LHCN-M2 (cell line): ENCODE measurements at regions not wholly inside any gene's neighbourhood (a gene's known extent, or its start where the extent isn't known, plus 50 kb on each side); places are given as distances from the start of the nearest gene placed in this dataset.
A peak's percentile ranks its signal among the peaks of the same experiment; 100 is the strongest.

Experiments
- DNase-seq: peaks from one replicate; pipeline ENCODE4 v3.0.0-alpha.2; 2012; ENCODE audit warnings: low read depth

DNA sequence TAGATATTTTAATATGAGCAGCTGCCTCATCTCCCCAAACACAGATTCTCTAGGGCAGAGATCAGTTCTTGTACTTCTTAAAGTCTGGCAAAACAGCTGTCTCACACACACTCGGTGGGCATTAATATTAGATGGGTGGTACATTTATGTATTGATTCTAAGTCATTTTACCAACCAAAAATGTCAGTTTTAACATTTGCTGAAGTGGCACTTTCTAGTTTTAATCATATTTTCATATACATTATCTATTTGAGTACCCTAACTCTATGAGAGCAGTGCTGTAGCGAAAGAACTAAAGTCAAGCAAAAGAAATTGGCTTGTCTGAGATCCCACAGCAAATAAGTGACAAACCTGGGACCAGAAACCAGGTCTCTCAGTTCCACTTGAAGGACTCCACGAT, 134.5 kb upstream of the SPRY1 start:
- DNase-seq: no peak

DNA sequence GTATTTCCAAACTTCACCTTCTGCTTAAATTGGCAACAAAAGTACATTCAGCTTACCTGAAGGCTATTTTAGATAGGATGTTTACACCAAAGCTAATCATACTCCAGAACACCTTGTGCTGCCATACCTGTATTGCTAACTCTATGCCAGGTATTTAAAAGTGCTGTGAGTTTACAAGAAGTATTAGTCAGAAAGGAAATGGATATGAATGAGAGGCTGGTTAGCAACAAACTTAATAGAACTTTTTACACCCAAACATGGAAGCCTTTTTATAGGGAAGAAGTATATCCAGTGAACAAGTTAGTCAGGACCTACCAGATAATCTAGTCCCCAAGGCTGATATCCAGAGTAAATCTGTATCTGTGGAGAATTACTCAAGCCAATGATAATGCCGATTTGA, 131.2 kb upstream of the SPRY1 start:
- DNase-seq: no peak

GRCh38 chr4:123266221-123266620, 130.4 kb upstream of the SPRY1 start:
- no peak for DNase-seq

GRCh38 chr4:123278755-123279154, 117.8 kb upstream of the SPRY1 start:
- no peak for DNase-seq

GRCh38 chr4:123283371-123283895, 113.2 kb upstream of the SPRY1 start:
- no peak for DNase-seq

- no peak for DNase-seq
Measured at GRCh38 chr4:123284168-123284567, 112.4 kb upstream of the SPRY1 start.

DNA sequence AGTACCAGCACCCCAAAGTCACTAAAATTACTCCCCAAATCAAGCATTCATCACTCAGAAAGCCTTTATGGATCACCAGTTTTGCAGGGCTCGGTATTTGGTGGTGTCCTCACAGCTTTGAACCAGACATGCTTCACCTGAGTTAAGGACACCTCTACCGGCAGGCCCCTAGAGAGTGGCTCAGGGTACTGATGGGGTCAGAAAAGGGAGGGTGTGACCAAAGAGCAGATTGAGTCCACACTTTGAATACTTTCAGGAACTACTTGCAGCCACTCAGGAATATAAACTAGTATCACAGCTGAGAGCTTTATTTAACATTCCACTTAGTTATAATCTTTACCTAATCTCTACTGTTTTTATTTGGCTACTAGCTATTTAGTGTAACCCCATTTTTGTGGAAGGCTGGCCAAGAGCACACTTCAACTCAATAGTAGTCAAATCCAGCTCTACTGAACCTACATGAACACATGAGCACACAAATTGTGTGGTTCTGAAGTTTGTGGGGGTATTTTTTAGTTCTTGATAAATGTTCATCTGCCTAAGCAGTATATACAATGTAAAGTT, 109.6 kb upstream of the SPRY1 start:
- DNase-seq: no peak

GRCh38 chr4:123288309-123289025, 108.1 kb upstream of the SPRY1 start:
- DNase-seq: no peak

DNA sequence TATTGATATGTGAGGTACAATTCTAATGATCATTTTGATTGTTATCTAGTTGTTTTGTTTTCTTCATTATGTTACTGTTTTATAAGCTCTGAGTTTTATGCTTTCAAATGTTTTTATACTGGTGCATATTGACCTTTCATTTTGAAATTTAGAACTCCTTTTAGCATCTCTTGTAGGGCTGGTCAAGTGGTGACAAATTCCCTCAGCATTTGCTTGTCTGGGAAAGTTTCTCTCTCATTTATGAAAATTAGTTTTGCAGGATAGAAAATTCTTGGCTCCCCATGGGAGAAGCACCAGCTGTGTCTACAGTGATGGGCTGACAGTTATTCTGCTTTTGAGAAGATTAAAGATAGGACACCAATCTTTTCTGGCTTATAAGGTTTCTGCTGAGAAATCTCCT, 105.3 kb upstream of the SPRY1 start:
- no peak for DNase-seq

DNA sequence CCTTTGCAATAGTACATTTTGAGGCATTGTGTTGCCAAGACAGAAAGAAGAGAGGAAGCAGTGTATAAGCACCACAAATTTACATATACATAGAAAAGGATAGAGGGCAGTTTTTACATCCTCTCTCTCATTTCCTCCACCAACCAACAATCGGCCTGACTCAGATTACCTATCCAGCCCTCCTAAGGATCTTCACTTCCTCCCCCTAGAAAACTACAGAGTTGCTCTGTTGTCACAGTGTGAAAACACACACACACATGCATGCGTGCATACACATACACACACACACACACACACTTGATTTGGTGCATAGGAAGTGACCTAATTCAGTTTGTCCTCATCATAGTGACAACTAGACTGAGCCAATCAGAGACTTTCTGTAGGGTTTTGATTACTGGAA, 98.8 kb upstream of the SPRY1 start:
- no peak for DNase-seq

DNA sequence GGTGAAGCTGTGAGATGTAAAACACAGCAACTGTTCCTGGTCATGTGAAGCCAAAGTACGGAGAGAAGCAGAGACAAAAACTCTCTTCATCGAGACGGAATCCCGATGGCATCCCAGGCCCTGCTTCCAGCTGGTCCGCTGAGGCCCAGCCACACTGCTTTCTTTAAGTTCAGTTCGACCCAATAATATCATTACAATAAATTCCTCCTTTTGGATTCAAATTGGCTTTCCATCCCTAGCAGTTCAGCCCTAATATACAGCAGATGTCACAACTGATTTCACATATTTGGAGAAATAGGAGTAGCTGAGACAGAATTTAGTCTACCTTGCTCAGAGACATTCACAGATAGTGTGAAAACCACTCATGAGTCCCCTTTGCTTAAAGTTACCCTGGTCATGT, 98.3 kb upstream of the SPRY1 start:
- DNase-seq: peak; percentile 14

DNA sequence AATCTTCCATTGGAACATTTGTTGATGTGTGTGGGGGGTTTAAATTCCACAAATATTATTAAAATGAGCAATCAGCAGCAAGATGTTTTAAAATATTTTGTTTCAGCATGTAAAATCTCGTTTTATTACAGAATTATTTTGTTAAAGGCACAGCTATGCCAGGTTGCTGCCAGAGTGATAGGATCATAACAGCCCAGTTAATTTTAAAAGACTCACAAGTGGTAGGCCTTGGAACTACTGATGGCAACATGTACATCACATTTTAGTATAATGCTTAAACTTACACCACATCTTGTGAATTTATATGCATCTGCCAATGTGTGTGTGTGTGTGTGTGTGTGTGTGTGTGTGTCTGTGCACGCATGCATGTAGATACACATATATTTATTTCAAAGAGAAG, 97.8 kb upstream of the SPRY1 start:
- peak; percentile 44 for DNase-seq

GRCh38 chr4:123299212-123299691, 97.3 kb upstream of the SPRY1 start:
- peak; percentile 83 for DNase-seq

DNA sequence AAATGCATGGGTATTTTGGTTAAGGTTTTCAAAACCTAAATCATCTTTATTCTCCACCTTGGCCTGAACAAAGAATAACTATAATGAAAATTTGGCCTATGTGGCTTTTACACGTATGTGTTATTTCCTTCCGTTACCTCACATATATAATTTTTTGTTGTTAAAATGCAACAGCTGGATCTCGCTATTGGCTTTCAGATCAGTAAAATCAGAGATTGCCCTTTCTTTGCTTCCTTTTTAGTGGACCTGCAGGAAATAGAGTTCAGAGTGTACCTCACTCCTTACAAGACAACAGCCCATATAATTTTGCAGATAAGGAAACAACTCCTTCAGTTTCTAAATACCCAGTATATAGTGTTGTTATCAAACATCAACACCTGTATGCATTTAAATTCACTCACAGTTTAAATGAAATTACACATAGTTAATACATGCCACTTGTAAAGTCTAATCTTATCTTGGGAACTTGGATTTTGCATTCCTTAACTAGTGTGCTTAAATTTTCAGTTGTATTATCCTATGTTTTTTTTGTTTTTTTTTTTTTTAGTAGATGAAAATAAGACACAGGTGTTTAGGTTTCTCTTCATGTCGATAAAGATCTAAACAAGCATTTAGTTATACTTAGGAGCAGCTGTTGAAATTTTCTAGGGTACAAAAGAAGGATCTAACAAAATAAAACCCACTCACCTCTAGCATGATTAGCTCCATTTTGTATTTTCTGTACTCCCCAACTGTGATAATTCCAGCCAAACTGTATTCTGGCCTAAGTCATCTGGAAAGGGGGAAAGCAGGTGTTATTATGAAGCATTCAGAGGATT, 96.2 kb upstream of the SPRY1 start:
- DNase-seq: no peak

DNA sequence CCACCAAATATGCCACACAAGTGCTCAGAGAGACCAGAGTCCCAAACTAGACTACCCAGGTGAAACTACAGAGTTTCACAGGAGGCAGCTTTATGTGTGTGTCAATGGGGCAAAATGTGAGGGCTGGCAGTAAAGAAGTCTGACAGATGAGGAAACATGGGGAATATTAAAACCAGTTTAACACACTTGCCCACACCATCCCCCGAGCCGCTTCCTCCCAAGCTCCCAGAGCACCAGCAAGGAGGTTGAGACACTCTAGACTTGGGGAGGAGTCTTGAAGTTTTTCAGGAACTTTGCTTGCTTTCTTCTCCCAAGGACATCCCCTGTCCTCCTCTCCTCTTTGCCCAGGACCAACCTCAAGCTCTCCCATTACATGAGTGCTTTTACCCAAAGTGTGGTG, 94.7 kb upstream of the SPRY1 start:
- DNase-seq: no peak

DNA sequence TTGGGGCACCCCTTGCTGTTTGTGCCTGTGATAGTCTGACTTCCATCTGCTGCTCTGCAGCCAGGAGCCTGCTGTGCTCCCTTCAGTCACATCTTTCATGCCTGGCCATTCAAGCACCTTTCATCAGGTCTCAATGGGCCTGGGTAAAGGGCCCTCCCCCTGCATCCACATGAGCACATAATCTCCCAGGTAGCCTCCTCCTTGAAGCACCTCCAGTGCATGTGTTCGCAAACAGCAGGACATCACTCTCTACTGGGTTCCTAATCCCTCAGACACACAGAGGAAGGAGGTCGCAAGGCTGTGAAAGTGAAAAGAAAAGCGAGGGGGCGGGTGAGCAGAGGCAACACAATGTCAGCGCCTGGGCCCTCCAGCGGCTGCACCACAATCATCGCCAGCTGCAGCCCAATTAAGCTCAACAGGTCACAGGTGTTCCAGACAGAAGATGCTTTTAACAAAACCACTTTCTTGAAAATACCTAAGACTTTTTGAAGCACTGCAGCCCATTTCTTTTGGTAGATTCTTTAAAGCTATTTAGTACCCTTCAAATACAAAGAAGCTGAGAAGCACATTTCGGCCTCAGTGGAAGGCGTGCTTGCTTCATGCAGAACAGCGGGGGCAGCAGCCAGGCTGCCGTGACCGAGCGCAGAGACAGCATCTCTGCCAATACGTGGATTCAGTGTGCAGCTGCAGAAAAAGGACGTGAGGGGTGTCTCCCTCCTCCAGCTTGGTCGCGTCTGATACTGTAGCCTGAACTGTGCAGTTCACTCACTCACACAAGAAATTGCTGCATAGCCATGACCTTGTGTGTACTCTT, 92.2 kb upstream of the SPRY1 start:
- no peak for DNase-seq

DNA sequence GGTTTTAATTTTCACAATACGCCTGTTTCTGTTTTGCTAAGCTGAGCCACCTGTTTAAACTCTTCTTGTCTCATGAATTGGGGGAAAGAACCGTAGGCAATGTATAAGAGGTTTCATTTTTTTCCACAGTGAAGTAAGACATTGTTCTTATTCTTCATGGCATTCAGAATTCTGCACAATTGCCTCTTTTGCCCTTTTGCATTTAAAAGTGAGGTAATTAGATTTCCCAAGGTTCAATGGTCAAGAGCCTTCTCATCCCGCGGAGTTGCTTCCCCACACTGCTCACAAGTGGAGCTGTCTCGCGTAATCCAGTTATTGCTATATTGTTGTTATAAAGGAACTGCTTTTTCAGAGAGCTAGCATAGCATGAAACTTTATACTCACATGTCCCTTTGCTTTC, 90.9 kb upstream of the SPRY1 start:
- DNase-seq: no peak

DNA sequence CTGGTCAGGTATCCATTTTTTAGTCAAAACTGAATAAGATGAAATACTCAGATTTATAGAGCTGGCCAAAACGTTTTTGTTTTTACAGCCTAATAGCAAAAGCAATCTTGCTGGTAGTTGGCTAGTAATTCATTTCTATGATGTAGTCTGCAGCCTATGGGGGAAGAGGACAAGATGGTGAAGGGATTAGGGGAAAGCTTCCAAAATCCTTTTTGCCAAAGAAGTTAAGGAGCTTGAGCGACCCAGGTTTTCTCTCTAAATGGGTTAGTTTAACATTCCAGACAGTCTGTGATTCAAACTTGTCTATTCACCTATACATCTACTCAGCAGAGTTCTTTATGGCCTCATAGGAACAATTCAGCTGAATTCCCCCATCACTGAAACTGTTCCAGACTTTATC, 89.8 kb upstream of the SPRY1 start:
- no peak for DNase-seq

GRCh38 chr4:123308667-123309066, 87.9 kb upstream of the SPRY1 start:
- DNase-seq: no peak

GRCh38 chr4:123312116-123312515, 84.5 kb upstream of the SPRY1 start:
- DNase-seq: no peak

GRCh38 chr4:123312951-123313592, 83.5 kb upstream of the SPRY1 start:
- DNase-seq: no peak
